ENCODE measurements at regions not wholly inside any gene's neighbourhood (a gene's known extent, or its start where the extent isn't known, plus 50 kb on each side); places are given as distances from the start of the nearest gene placed in this dataset.

DNA sequence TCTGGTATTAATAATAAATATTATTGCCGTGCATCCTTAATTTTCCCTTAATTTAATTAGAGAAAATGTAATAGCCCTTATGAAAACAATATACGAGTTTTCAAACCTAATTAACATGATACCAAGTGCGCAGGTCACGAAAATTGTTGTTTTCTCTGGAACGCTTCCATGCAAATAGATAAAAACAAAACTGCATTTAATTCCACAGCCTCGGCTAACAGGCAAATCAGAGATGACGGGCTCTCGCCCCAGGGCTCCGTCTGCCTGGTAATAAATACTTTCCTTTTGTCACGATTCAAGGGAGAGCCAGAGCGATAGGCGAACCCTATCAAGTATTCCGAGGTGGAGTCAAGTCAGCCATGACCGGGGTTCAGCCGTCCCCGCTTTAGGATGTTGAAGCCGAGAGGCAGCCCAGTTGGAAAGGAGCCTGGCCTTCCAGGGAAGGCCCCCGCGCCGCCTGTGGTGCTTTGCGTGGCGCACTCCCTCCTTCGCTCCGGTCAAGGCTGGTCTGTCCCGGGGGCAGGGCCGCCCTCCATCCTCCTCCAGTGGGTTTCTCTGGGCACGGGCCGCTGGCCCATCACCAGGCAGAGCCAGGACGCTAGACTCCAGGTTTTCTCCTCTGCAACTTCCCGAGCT, 137.8 kb upstream of the GSC start:
- TF ChIP-seq, protein P1, sequence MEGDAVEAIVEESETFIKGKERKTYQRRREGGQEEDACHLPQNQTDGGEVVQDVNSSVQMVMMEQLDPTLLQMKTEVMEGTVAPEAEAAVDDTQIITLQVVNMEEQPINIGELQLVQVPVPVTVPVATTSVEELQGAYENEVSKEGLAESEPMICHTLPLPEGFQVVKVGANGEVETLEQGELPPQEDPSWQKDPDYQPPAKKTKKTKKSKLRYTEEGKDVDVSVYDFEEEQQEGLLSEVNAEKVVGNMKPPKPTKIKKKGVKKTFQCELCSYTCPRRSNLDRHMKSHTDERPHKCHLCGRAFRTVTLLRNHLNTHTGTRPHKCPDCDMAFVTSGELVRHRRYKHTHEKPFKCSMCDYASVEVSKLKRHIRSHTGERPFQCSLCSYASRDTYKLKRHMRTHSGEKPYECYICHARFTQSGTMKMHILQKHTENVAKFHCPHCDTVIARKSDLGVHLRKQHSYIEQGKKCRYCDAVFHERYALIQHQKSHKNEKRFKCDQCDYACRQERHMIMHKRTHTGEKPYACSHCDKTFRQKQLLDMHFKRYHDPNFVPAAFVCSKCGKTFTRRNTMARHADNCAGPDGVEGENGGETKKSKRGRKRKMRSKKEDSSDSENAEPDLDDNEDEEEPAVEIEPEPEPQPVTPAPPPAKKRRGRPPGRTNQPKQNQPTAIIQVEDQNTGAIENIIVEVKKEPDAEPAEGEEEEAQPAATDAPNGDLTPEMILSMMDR (conservative IDR thresholded peaks at IDR 0.05; ENCODE audit: low read length) = no peak
- no peak for TF ChIP-seq EZH2phosphoT487 (IDR thresholded peaks at IDR 0.05; ENCODE audit: borderline replicate concordance, low read depth, low read length)

Measured in OCI-LY7 (cell line).